HEK293T (cell line): ENCODE measurements at regions not wholly inside any gene's neighbourhood (a gene's known extent, or its start where the extent isn't known, plus 50 kb on each side); places are given as distances from the start of the nearest gene placed in this dataset.

ENCODE experiments used
- ARNT ChIP-seq: fragments of 450-650 bp; IDR thresholded peaks from 2 replicates; pipeline ENCODE4 v1.6.1; 2017; ENCODE audit warnings: mild to moderate bottlenecking
- BHLHE40 ChIP-seq: fragments of 450-650 bp; IDR thresholded peaks from 2 replicates; pipeline ENCODE4 v1.6.1; 2016; ENCODE audit warnings: mild to moderate bottlenecking, moderate library complexity, borderline replicate concordance
- CTBP1 ChIP-seq: fragments of 450-650 bp; IDR thresholded peaks from 2 replicates; pipeline ENCODE4 v1.6.1; 2016; ENCODE audit warnings: borderline replicate concordance
- ELF4 ChIP-seq: fragments of 450-650 bp; IDR thresholded peaks from 2 replicates; pipeline ENCODE4 v1.6.1; 2017; ENCODE audit warnings: antibody characterized with exemption
- FOXK2 ChIP-seq: fragments of 450-650 bp; IDR thresholded peaks from 2 replicates; pipeline ENCODE4 v1.6.1; 2016; ENCODE audit warnings: mild to moderate bottlenecking
- FOXM1 ChIP-seq: fragments of 450-650 bp; IDR thresholded peaks from 2 replicates; pipeline ENCODE4 v1.6.1; 2017; ENCODE audit warnings: mild to moderate bottlenecking, borderline replicate concordance
- L3MBTL2 ChIP-seq: fragments of 450-650 bp; conservative IDR thresholded peaks from 2 replicates; pipeline ENCODE4 v1.6.1; 2016; ENCODE audit warnings: mild to moderate bottlenecking
- LEF1 ChIP-seq: fragments of 450-650 bp; IDR thresholded peaks from 2 replicates; pipeline ENCODE4 v1.6.1; 2017; ENCODE audit warnings: mild to moderate bottlenecking, borderline replicate concordance
- NFRKB ChIP-seq: fragments of 450-650 bp; IDR thresholded peaks from 2 replicates; pipeline ENCODE4 v1.6.1; 2016; ENCODE audit warnings: mild to moderate bottlenecking, moderate library complexity
- PKNOX1 ChIP-seq: fragments of 450-650 bp; IDR thresholded peaks from 2 replicates; pipeline ENCODE4 v1.6.1; 2016
- SP1 ChIP-seq: fragments of 450-650 bp; IDR thresholded peaks from 2 replicates; pipeline ENCODE4 v1.6.1; 2017
- SUZ12 ChIP-seq: fragments of 450-650 bp; IDR thresholded peaks from 2 replicates; pipeline ENCODE4 v1.6.1; 2016; ENCODE audit warnings: mild to moderate bottlenecking
- TARDBP ChIP-seq: fragments of 450-650 bp; IDR thresholded peaks from 2 replicates; pipeline ENCODE4 v1.6.1; 2016
- ZNF384 ChIP-seq: fragments of 450-650 bp; IDR thresholded peaks from 2 replicates; pipeline ENCODE4 v1.6.1; 2016

GRCh38 chr13:90142251-90142650, 1205.2 kb upstream of the MIR17HG start:
- TF ChIP-seq NFRKB: no peak
- TF ChIP-seq FOXK2: no peak
- TF ChIP-seq FOXM1: no peak
- TF ChIP-seq BHLHE40: no peak
- TF ChIP-seq ELF4: no peak
- TF ChIP-seq PKNOX1: no peak
- no peak for TF ChIP-seq ARNT
- no peak for TF ChIP-seq L3MBTL2
- TF ChIP-seq SP1: no peak
- TF ChIP-seq TARDBP: no peak
- no peak for TF ChIP-seq SUZ12
- TF ChIP-seq ZNF384: no peak
- TF ChIP-seq LEF1: no peak
- no peak for TF ChIP-seq CTBP1
